Stromal cell of bone marrow (primary cell): ENCODE measurements at regions not wholly inside any gene's neighbourhood (a gene's known extent, or its start where the extent isn't known, plus 50 kb on each side); places are given as distances from the start of the nearest gene placed in this dataset.
"Not testable (repeated sequence)": the region's sequence is repeated elsewhere in the genome, so short reads cannot be mapped to it uniquely, and the experiment has no call there.

ENCODE experiments used
- DNase-seq: peaks from one replicate; pipeline ENCODE4 v3.0.0-alpha.2; 2012; ENCODE audit warnings: low read depth

- DNase-seq: no peak
Observed at GRCh38 chr7:86592185-86592584, 51.5 kb upstream of the GRM3 start.

- no peak for DNase-seq
Observed at GRCh38 chr7:86574006-86574405, 69.7 kb upstream of the GRM3 start.

GRCh38 chr7:86558680-86559501, 84.8 kb upstream of the GRM3 start:
- DNase-seq: no peak

- no peak for DNase-seq
Observed at GRCh38 chr7:86534641-86535040, 109.1 kb upstream of the GRM3 start.

- DNase-seq: no peak
Observed at GRCh38 chr7:86504229-86504628, 139.5 kb upstream of the GRM3 start.

- no peak for DNase-seq
Observed at GRCh38 chr7:86499986-86500385, 143.7 kb upstream of the GRM3 start.

GRCh38 chr7:86485827-86486226, 157.9 kb upstream of the GRM3 start:
- DNase-seq: no peak

GRCh38 chr7:86479144-86479543, 164.6 kb upstream of the GRM3 start:
- DNase-seq: no peak

- DNase-seq: no peak
Observed at GRCh38 chr7:86477343-86477935, 166.3 kb upstream of the GRM3 start.

- no peak for DNase-seq
Observed at GRCh38 chr7:86470763-86471162, 172.9 kb upstream of the GRM3 start.

- peak; percentile 21 for DNase-seq
Observed at GRCh38 chr7:86469680-86470295, 173.9 kb upstream of the GRM3 start.

- DNase-seq: no peak
Observed at GRCh38 chr7:86454753-86455152, 189.0 kb upstream of the GRM3 start.

GRCh38 chr7:86453454-86453853, 190.3 kb upstream of the GRM3 start:
- DNase-seq: no peak

GRCh38 chr7:86448856-86449255, 194.9 kb upstream of the GRM3 start:
- no peak for DNase-seq

- no peak for DNase-seq
Observed at GRCh38 chr7:86445285-86445684, 198.4 kb upstream of the GRM3 start.

- no peak for DNase-seq
Observed at GRCh38 chr7:86444245-86444644, 199.5 kb upstream of the GRM3 start.

- not testable (repeated sequence) for DNase-seq
Observed at GRCh38 chr7:86440420-86440819, 203.3 kb upstream of the GRM3 start.

- DNase-seq: no peak
Observed at GRCh38 chr7:86437951-86438450, 205.7 kb upstream of the GRM3 start.

GRCh38 chr7:86431761-86432160, 211.9 kb upstream of the GRM3 start:
- no peak for DNase-seq

GRCh38 chr7:86411814-86412213, 231.9 kb upstream of the GRM3 start:
- DNase-seq: no peak

- DNase-seq: no peak
Observed at GRCh38 chr7:86407291-86407690, 236.4 kb upstream of the GRM3 start.

GRCh38 chr7:86391813-86392212, 251.9 kb upstream of the GRM3 start:
- DNase-seq: no peak

GRCh38 chr7:86375602-86376001, 268.1 kb upstream of the GRM3 start:
- DNase-seq: not testable (repeated sequence)
